ENCODE measurements at regions not wholly inside any gene's neighbourhood (a gene's known extent, or its start where the extent isn't known, plus 50 kb on each side); places are given as distances from the start of the nearest gene placed in this dataset.

- no peak overlapping the region for H3K9ac ChIP-seq (ENCODE audit: control insufficient read depth, extremely low read depth, insufficient read depth, low read length)
- H3K4me2 ChIP-seq (ENCODE audit: control insufficient read depth, extremely low read depth, insufficient read depth, low read depth, low read length) = no peak overlapping the region
- no peaks in the 10 kb centered on the region for H3K27me3 ChIP-seq (ENCODE audit: control insufficient read depth, extremely low read depth, insufficient read depth, low read length)
- no peak for FAIRE-seq
- no peak overlapping the region for H3K27ac ChIP-seq (ENCODE audit: control insufficient read depth, insufficient read depth, low read length)
- TF ChIP-seq EZH2 (IDR thresholded peaks at IDR 0.05; ENCODE audit: low read length) (no peak), CTCF (optimal IDR thresholded peaks at IDR 0.05 in 1 of 3, IDR thresholded peaks at IDR 0.05 in 1 of 3, conservative IDR thresholded peaks at IDR 0.05 in 1 of 3; ENCODE audit: extremely low read depth in 1 of 3, insufficient read depth in 2 of 3, low read length in 3 of 3) (no peak)
- H3K79me2 ChIP-seq (ENCODE audit: control insufficient read depth, insufficient read depth, low read length) = no peaks in the 10 kb centered on the region
- no peaks in the 10 kb centered on the region for H3K9me1 ChIP-seq (ENCODE audit: control insufficient read depth, extremely low read depth, insufficient read depth, low read length)
- no peak overlapping the region for H3K4me3 ChIP-seq (ENCODE audit: control insufficient read depth in 2 of 3, extremely low read depth in 1 of 3, insufficient read depth in 2 of 3, low read depth in 1 of 3, low read length in 3 of 3)
- H4K20me1 ChIP-seq (ENCODE audit: control insufficient read depth, extremely low read depth, insufficient read depth, low read length) = no peaks in the 10 kb centered on the region
- DNase-seq (ENCODE audit: low read depth, low spot score) = no peak
- H3K36me3 ChIP-seq (ENCODE audit: control insufficient read depth in 2 of 2, extremely low read depth in 1 of 2, insufficient read depth in 2 of 2, low read length in 2 of 2) = no peaks in the 10 kb centered on the region
- no peak overlapping the region for H2AFZ ChIP-seq (ENCODE audit: control insufficient read depth, low read length)
- H3K9me3 ChIP-seq (ENCODE audit: control insufficient read depth, low read depth, low read length) = no peaks in the 10 kb centered on the region
- H3K4me1 ChIP-seq (ENCODE audit: control insufficient read depth, extremely low read depth, insufficient read depth, low read length) = no peaks in the 10 kb centered on the region
- dilution Hi-C loops (cut with MboI; ENCODE audit: extremely low pct_ligation_motif_present, low sequenced_read_pairs) = no loop called here
Measured at GRCh38 chr2:138879931-138880330, 99.7 kb upstream of the NXPH2 start.

DNA sequence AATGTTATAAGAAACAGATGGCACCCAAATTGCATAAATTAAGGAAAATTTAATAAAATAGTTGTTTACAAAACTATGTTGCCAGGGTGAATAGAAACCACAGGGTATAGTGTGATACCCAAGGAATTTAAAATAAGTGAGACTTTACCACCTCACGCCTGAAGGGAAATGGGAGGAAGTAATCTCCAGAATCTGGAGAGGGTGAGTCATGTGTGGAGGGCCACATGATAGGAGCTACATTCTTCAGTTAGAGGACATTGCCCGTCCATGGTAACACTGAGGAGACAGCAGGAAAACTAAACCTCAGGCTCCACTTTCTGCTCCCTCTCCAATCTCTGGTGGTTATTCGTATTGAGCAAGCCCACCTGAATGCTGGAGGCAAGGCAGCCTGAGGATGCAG, 97.2 kb upstream of the NXPH2 start:
- Histone ChIP-seq H3K4me3 (ENCODE audit: control insufficient read depth in 2 of 3, extremely low read depth in 1 of 3, insufficient read depth in 2 of 3, low read depth in 1 of 3, low read length in 3 of 3) (no peak overlapping the region), H3K27me3 (ENCODE audit: control insufficient read depth, extremely low read depth, insufficient read depth, low read length) (no peaks in the 10 kb centered on the region), H4K20me1 (ENCODE audit: control insufficient read depth, extremely low read depth, insufficient read depth, low read length) (no peaks in the 10 kb centered on the region), H3K4me1 (ENCODE audit: control insufficient read depth, extremely low read depth, insufficient read depth, low read length) (no peaks in the 10 kb centered on the region), H3K36me3 (ENCODE audit: control insufficient read depth in 2 of 2, extremely low read depth in 1 of 2, insufficient read depth in 2 of 2, low read length in 2 of 2) (no peaks in the 10 kb centered on the region), H3K9me3 (ENCODE audit: control insufficient read depth, low read depth, low read length) (no peaks in the 10 kb centered on the region), H3K27ac (ENCODE audit: control insufficient read depth, insufficient read depth, low read length) (no peak overlapping the region), H3K9ac (ENCODE audit: control insufficient read depth, extremely low read depth, insufficient read depth, low read length) (no peak overlapping the region), H3K79me2 (ENCODE audit: control insufficient read depth, insufficient read depth, low read length) (no peaks in the 10 kb centered on the region), H3K4me2 (ENCODE audit: control insufficient read depth, extremely low read depth, insufficient read depth, low read depth, low read length) (no peak overlapping the region), H3K9me1 (ENCODE audit: control insufficient read depth, extremely low read depth, insufficient read depth, low read length) (no peaks in the 10 kb centered on the region), H2AFZ (ENCODE audit: control insufficient read depth, low read length) (no peak overlapping the region)
- FAIRE-seq = no peak
- TF ChIP-seq CTCF (optimal IDR thresholded peaks at IDR 0.05 in 1 of 3, IDR thresholded peaks at IDR 0.05 in 1 of 3, conservative IDR thresholded peaks at IDR 0.05 in 1 of 3; ENCODE audit: extremely low read depth in 1 of 3, insufficient read depth in 2 of 3, low read length in 3 of 3) (no peak), EZH2 (IDR thresholded peaks at IDR 0.05; ENCODE audit: low read length) (no peak)
- dilution Hi-C loops (cut with MboI; ENCODE audit: extremely low pct_ligation_motif_present, low sequenced_read_pairs) = no loop called here
- no peak for DNase-seq (ENCODE audit: low read depth, low spot score)
